ENCODE measurements at regions not wholly inside any gene's neighbourhood (a gene's known extent, or its start where the extent isn't known, plus 50 kb on each side); places are given as distances from the start of the nearest gene placed in this dataset.

DNA sequence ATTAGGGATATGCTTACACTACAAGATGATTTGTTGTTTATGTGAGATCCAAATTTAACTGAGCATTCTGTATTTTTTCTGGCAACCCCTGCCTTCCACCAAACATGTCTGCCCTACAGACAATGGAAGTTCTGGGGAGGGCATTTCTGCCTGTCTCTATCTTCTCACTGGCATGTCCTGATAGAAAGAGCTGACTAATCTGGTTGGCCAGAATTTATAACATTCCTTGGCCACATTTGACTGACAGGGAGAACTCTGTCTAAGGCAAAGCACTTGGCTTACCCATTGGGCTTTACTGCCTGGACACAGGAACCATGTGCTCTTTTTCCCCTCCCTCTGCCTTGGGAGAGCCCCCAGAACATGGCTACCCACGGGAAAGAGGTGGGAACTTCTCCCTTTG is 70.6 kb upstream of the TMEM178A start:
- no peak for TF ChIP-seq EZH2phosphoT487 (IDR thresholded peaks at IDR 0.05; ENCODE audit: insufficient read depth, low read depth)
- TF ChIP-seq EZH2 (IDR thresholded peaks at IDR 0.05; ENCODE audit: insufficient read depth, poor library complexity, severe bottlenecking) = no peak

All from GM23248 (cell line).